ENCODE measurements at regions not wholly inside any gene's neighbourhood (a gene's known extent, or its start where the extent isn't known, plus 50 kb on each side); places are given as distances from the start of the nearest gene placed in this dataset.

GRCh38 chr16:51034481-51035109 lies 116.5 kb downstream of the SALL1 start:
- DNase-seq: no peak

- no peak for DNase-seq
Measured at GRCh38 chr16:51031598-51031997, 119.5 kb downstream of the SALL1 start.

- DNase-seq: no peak
Measured at GRCh38 chr16:51030516-51030915, 120.6 kb downstream of the SALL1 start.

GRCh38 chr16:51025588-51026290 lies 125.3 kb downstream of the SALL1 start:
- DNase-seq: no peak

GRCh38 chr16:51024703-51025102 lies 126.4 kb downstream of the SALL1 start:
- DNase-seq: no peak

GRCh38 chr16:51022955-51023354 lies 128.1 kb downstream of the SALL1 start:
- no peak for DNase-seq

GRCh38 chr16:51019617-51020016 lies 131.5 kb downstream of the SALL1 start:
- DNase-seq: no peak

- DNase-seq: no peak
Measured at GRCh38 chr16:51017969-51018368, 133.1 kb downstream of the SALL1 start.

- no peak for DNase-seq
Measured at GRCh38 chr16:51012396-51012795, 138.7 kb downstream of the SALL1 start.

- no peak for DNase-seq
Measured at GRCh38 chr16:51010817-51011216, 140.3 kb downstream of the SALL1 start.

- DNase-seq: no peak
Measured at GRCh38 chr16:51009813-51010212, 141.3 kb downstream of the SALL1 start.

- DNase-seq: no peak
Measured at GRCh38 chr16:51009359-51009758, 141.7 kb downstream of the SALL1 start.

GRCh38 chr16:51008607-51009006 lies 142.5 kb downstream of the SALL1 start:
- DNase-seq: no peak

- DNase-seq: no peak
Measured at GRCh38 chr16:51008037-51008436, 143.0 kb downstream of the SALL1 start.

GRCh38 chr16:51003850-51004566 lies 147.1 kb downstream of the SALL1 start:
- DNase-seq: no peak

- DNase-seq: no peak
Measured at GRCh38 chr16:51002881-51003490, 148.1 kb downstream of the SALL1 start.

- no peak for DNase-seq
Measured at GRCh38 chr16:50999181-50999580, 151.9 kb downstream of the SALL1 start.

GRCh38 chr16:50998411-50998810 lies 152.7 kb downstream of the SALL1 start:
- DNase-seq: no peak

- no peak for DNase-seq
Measured at GRCh38 chr16:50997679-50998078, 153.4 kb downstream of the SALL1 start.

- DNase-seq: no peak
Measured at GRCh38 chr16:50996830-50997186, 154.3 kb downstream of the SALL1 start.

- DNase-seq: no peak
Measured at GRCh38 chr16:50996166-50996829, 154.8 kb downstream of the SALL1 start.

- no peak for DNase-seq
Measured at GRCh38 chr16:50994995-50995394, 156.1 kb downstream of the SALL1 start.

GRCh38 chr16:50992350-50993032 lies 158.6 kb downstream of the SALL1 start:
- DNase-seq: no peak

Data from right hindlimb (tissue), 1 donor.